ENCODE measurements at regions not wholly inside any gene's neighbourhood (a gene's known extent, or its start where the extent isn't known, plus 50 kb on each side); places are given as distances from the start of the nearest gene placed in this dataset.

GRCh38 chr7:46932676-46933424 lies 649.1 kb downstream of the TNS3 start:
- Histone ChIP-seq H3K9ac (ENCODE audit: low read depth, low read length) (peak overlapping the region; percentile 53), H3K23ac (ENCODE audit: low read depth, low read length) (peak overlapping the region; percentile 75), H4K20me1 (ENCODE audit: insufficient read depth, low read length) (no peaks in the 10 kb centered on the region), H4K8ac (ENCODE audit: low read depth in 2 of 2, low read length in 2 of 2) (peak overlapping the region; percentile 3 to 87; a peak in 3 of 4 replicates), H4K5ac (ENCODE audit: low read depth, low read length) (peak overlapping the region; percentile 93), H3K4me3 (ENCODE audit: insufficient read depth, low read depth, low read length) (no peak overlapping the region), H2BK120ac (ENCODE audit: low read depth, low read length) (peak overlapping the region; percentile 95), H3K56ac (ENCODE audit: extremely low read depth, insufficient read depth, low read length) (peak overlapping the region; percentile 65; the same call in 1 of the 2 replicates), H2AK5ac (ENCODE audit: low read depth, low read length) (peak overlapping the region; percentile 24; the same call in 1 of the 2 replicates), H3K4me1 (ENCODE audit: control insufficient read depth, insufficient read depth, low read length) (peaks cover 14% of the 10 kb centered on the region), H3K9me1 (ENCODE audit: insufficient read depth, low read length) (peaks cover 9% of the 10 kb centered on the region), H3K27me3 (ENCODE audit: control insufficient read depth, insufficient read depth, low read length) (no peaks in the 10 kb centered on the region), H3K27ac (ENCODE audit: insufficient read depth, low read length) (peak overlapping the region; percentile 80; the same call in 1 of the 2 replicates), H3K14ac (replicated peaks; ENCODE audit: low read depth, low read length) (peak overlapping the region; percentile 85), H3K18ac (ENCODE audit: low read depth, low read length) (peak overlapping the region; percentile 98), H3K9me3 (ENCODE audit: control insufficient read depth, insufficient read depth, low read length) (no peaks in the 10 kb centered on the region), H3K36me3 (ENCODE audit: control insufficient read depth, insufficient read depth, low read length) (no peaks in the 10 kb centered on the region), H4K91ac (ENCODE audit: insufficient read depth, low read depth, low read length) (peak overlapping the region; percentile 91), H3K79me1 (ENCODE audit: low read depth in 1 of 2, low read length in 2 of 2) (no peaks in the 10 kb centered on the region), H2BK20ac (ENCODE audit: low read depth, low read length) (peak overlapping the region; percentile 95), H2BK5ac (ENCODE audit: low read depth, low read length, poor library complexity, severe bottlenecking) (peak overlapping the region; percentile 93), H2AFZ (replicated peaks; ENCODE audit: low read length, poor library complexity) (peak overlapping the region; percentile 58), H3K4me2 (ENCODE audit: low read depth, low read length) (peak overlapping the region; percentile 89), H3K4ac (ENCODE audit: low read depth, low read length) (peak overlapping the region; percentile 82), H2BK15ac (ENCODE audit: low read depth, low read length) (peak overlapping the region; percentile 73; the same call in 1 of the 3 replicates), H2AK9ac (replicated peaks; ENCODE audit: low read depth, low read length, poor library complexity) (no peak overlapping the region)
- DNase-seq (peak; percentile 96), ATAC-seq (ENCODE audit: low read depth) (peak; percentile 75)
- in situ Hi-C loops (cut with MboI; ENCODE audit: low sequenced_read_pairs), result loop anchor here (10.0 to 25.0 kb wide), 2 partner anchors 548 to 1021 kb away; partner anchors contain the start of gene IGFBP3
- dilution Hi-C loops (cut with HindIII; ENCODE audit: low sequenced_read_pairs, unreplicated experiment), result no loop called here
- BruUV-seq (replicated peaks), result no TSS peak
- intact Hi-C loops (cut with micrococcal nuclease), result loop anchor here (2.0 to 10.0 kb wide), 5 partner anchors 154 to 1010 kb away; no protein-coding TSS in a partner anchor
- ChIA-PET CTCF (no interaction called here), POLR2A (ENCODE audit: unreplicated experiment) (no interaction called here)
- WGBS, 2 experiments (ENCODE audit: extremely low coverage in 2 of 2, insufficient read length in 1 of 2), result no CpG with 5 or more reads among the region's 7 CpGs
- no peak for TF ChIP-seq FOS (IDR thresholded peaks at IDR 0.05; ENCODE audit: low read depth, low read length)
- no peak for TF ChIP-seq ELK1 (IDR thresholded peaks at IDR 0.05; ENCODE audit: borderline replicate concordance, low read depth, low read length)
- no peak for TF ChIP-seq USF2 (IDR thresholded peaks at IDR 0.05; ENCODE audit: low read depth, low read length)
- TF ChIP-seq CHD1 (IDR thresholded peaks at IDR 0.05; ENCODE audit: low read depth, low read length), result no peak
- no peak; the same call in 1 of the 2 replicates for TF ChIP-seq BHLHE40 (IDR thresholded peaks at IDR 0.05; ENCODE audit: low read depth, low read length)
- no peak for TF ChIP-seq MXI1 (IDR thresholded peaks at IDR 0.05; ENCODE audit: borderline replicate concordance, low read depth, low read length)
- TF ChIP-seq RAD21 (IDR thresholded peaks at IDR 0.05; ENCODE audit: low read length), result peak; percentile 50
- TF ChIP-seq NFE2L2 (IDR thresholded peaks at IDR 0.05; ENCODE audit: low read depth, low read length), result no peak
- no peak for TF ChIP-seq RFX5 (IDR thresholded peaks at IDR 0.05; ENCODE audit: low read depth, low read length)
- peak; percentile 49 for TF ChIP-seq RCOR1 (IDR thresholded peaks at IDR 0.05; ENCODE audit: insufficient replicate concordance, low read length)
- TF ChIP-seq SMC3 (IDR thresholded peaks at IDR 0.05; ENCODE audit: low read depth, low read length), result 0 out of 2 replicates have a peak, but pooled peaks have one; percentile 8
- peak; percentile 38 for TF ChIP-seq CTCF (conservative IDR thresholded peaks at IDR 0.05; ENCODE audit: low read depth, low read length)
- TF ChIP-seq MAFK (IDR thresholded peaks at IDR 0.05; ENCODE audit: low read depth, low read length), result no peak
- TF ChIP-seq CEBPB (IDR thresholded peaks at IDR 0.05; ENCODE audit: low read depth, low read length), result peak; percentile 99
- TF ChIP-seq POLR2A (IDR thresholded peaks at IDR 0.05; ENCODE audit: low read depth, low read length), result no peak

Measured in IMR-90 (cell line).